ENCODE measurements at regions not wholly inside any gene's neighbourhood (a gene's known extent, or its start where the extent isn't known, plus 50 kb on each side); places are given as distances from the start of the nearest gene placed in this dataset.

DNA sequence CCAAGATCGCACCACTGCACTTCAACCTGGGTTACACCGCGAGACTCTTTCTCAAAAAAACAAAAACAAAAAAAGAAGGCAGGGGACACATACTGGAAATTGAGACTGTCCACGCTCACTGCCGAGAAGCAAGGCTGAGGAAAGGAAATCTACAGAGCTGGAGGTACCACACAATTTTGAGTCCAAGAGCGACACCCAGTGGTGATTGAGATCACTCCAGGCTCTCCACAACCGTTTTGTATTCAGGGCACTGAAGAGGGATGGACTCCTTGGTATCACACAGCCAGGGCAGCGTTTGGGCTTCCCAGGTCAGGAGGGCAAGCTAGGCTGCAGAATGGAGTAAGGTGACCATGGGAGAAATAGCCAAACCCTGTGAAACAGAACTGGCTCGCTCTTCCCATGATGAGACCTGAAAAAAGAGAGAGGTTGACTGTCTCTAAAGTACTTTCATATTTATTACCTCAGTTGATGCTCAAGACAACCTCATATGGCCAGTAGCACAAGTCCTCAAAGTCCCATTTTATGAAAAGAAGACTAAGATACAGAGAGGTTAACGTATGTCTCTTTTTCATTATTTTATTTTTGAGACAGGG is 74.5 kb upstream of the YPEL5 start:
- H3K4me3 ChIP-seq: no peak overlapping the region
- TF ChIP-seq, protein P1, sequence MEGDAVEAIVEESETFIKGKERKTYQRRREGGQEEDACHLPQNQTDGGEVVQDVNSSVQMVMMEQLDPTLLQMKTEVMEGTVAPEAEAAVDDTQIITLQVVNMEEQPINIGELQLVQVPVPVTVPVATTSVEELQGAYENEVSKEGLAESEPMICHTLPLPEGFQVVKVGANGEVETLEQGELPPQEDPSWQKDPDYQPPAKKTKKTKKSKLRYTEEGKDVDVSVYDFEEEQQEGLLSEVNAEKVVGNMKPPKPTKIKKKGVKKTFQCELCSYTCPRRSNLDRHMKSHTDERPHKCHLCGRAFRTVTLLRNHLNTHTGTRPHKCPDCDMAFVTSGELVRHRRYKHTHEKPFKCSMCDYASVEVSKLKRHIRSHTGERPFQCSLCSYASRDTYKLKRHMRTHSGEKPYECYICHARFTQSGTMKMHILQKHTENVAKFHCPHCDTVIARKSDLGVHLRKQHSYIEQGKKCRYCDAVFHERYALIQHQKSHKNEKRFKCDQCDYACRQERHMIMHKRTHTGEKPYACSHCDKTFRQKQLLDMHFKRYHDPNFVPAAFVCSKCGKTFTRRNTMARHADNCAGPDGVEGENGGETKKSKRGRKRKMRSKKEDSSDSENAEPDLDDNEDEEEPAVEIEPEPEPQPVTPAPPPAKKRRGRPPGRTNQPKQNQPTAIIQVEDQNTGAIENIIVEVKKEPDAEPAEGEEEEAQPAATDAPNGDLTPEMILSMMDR (IDR thresholded peaks at IDR 0.05): peak; percentile 36
- H3K27ac ChIP-seq: no peak overlapping the region
- peak; percentile 73 for DNase-seq (ENCODE audit: low spot score)

DNA sequence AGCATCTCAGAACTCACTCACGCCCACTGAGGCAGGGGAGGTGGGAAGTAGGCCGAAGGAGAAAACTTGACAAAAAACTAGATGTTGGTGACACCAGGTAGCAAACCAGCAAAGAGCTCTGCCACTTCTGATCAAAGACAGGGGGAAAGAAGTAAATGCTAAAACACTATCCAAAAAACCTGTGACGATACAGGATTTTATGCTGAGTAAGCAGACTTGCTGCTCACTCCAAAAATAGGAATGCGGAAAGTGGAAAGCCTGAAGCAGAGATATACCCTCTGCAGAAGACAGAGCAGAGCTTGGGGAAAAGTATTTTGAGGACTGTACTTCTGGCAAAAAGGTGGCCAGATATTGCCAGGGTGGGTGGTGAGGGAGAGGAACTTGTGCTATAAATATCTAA is 73.3 kb upstream of the YPEL5 start:
- TF ChIP-seq, protein P1 (IDR thresholded peaks at IDR 0.05): no peak
- Histone ChIP-seq H3K27ac (no peak overlapping the region), H3K4me3 (no peak overlapping the region)
- no peak for DNase-seq (ENCODE audit: low spot score)

DNA sequence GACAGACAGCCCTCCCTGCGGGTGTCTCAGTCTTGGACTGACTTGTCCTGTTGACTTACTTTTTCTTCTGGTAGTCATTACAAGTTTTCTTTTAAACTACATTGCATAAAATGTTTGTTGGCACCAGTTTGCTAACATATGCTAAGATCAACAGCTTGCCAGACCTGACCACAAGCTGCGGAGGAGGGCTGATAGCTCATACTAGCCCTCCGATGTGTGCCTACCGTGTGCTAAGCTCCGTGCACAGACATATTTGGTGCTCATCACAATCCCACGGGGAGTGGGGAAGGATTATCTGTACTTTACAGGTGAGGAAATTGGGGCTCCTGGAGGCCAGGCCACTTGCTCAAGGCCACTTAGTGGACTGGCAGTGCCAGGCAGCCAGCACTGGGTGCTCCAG is 72.8 kb upstream of the YPEL5 start:
- TF ChIP-seq, protein P1 (IDR thresholded peaks at IDR 0.05): no peak
- no peak overlapping the region for H3K4me3 ChIP-seq
- no peak for DNase-seq (ENCODE audit: low spot score)
- H3K27ac ChIP-seq: no peak overlapping the region

DNA sequence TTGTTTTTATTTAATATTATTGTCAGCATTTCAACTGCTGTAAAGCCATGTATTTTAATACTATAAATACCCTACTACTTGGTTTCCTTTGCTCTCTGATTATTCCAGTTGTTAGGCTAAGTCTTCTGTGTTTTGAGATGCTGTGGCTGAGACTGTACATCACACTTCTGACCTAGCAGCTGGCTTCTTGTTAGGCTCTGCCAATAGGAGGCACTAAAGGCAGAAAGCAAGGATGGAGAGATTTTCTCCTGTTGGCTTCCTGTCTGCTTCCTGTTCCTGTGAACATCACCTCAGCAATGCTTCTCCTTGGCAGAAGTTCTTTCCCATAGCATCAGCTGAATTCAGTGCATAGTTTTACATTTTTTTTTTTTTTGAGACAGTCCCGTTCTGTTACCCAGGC is 68.3 kb upstream of the YPEL5 start:
- no peak for DNase-seq (ENCODE audit: low spot score)
- H3K4me3 ChIP-seq: no peak overlapping the region
- H3K27ac ChIP-seq: no peak overlapping the region
- TF ChIP-seq, protein P1 (IDR thresholded peaks at IDR 0.05): no peak

DNA sequence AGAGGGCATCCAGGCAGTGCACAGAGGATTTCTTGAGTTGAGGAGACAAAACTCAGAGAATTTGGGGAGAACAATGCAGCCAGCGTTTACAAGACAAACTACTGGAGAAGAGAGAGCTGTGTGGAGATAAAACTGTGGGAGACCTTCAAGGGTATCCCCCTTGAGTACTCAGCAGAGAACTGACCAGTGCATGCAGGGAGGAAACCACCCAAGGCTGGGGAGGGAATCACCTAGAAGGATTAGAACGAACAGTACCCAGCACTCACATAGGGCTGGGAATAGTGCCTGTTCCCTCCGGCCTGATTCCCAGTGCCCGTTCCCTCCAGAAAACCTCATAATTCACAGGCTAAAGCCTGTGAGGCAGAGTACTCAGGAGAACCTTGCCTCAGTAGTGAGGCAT is 61.9 kb upstream of the YPEL5 start:
- Histone ChIP-seq H3K27ac (no peak overlapping the region), H3K4me3 (no peak overlapping the region)
- TF ChIP-seq, protein P1 (IDR thresholded peaks at IDR 0.05): no peak
- DNase-seq (ENCODE audit: low spot score): no peak

DNA sequence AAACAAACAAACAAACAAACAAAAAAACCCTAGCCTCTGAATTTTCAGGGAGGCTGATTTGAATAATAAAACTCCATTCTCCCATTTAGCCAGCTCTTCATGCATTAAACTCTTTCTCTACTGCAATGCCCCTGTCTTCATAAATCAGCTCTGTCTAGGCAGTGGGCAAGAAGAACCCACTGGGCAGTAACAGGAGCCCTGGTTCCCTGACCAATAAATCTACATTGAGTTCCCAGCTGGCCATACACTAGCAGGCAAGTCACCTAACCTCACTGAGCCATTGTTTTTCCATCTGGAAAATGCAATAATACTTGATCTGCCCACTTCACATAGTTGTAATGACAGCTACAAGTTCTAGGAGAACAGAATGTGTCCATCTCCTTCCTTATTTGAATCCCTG is 57.6 kb upstream of the YPEL5 start:
- H3K4me3 ChIP-seq: no peak overlapping the region
- TF ChIP-seq, protein P1 (IDR thresholded peaks at IDR 0.05): no peak
- DNase-seq (ENCODE audit: low spot score): no peak
- no peak overlapping the region for H3K27ac ChIP-seq

DNA sequence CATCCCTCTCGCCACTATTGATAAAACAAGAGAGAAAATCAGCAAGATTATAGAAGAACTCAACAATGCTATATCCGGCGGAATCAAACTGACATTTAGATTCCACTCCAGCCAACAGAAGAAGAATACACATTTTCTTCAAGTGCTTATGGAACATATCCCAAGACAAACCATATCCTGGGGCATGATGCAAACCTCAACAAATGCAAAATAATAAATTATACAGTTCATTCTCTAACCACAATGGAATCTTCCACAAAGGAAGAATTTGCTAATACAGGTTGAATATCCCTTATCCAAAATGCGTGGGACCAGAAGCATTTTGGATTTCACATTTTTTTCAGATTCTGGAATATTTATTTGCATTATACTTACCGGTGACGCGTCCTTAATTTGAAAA is 51.4 kb upstream of the YPEL5 start:
- Histone ChIP-seq H3K4me3 (no peak overlapping the region), H3K27ac (no peak overlapping the region)
- DNase-seq (ENCODE audit: low spot score): no peak
- TF ChIP-seq, protein P1 (IDR thresholded peaks at IDR 0.05): no peak

Data from coronary artery (tissue), 2 donors.